ENCODE measurements at regions not wholly inside any gene's neighbourhood (a gene's known extent, or its start where the extent isn't known, plus 50 kb on each side); places are given as distances from the start of the nearest gene placed in this dataset.

DNA sequence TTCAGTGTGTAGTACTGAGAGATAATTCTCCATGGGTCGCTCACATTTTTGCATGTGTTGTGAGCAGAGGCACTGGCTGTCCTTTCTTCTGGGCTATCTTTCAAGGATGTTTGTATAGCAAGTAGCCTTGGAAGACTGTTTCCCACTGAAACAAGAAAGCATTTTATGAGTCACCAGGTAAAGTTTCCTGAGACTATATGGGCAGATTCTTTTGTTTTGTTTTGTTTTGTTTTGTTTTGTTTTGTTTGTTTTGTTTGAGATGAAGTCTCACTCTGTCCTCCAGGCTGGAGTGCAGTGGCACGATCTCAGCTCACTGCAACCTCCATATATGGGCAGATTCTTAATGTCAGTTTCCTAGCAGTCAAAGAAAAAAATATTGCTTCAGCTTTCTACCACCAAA is 912.6 kb downstream of the TTLL7 start:
- H2AFZ ChIP-seq (replicated peaks; ENCODE audit: low read length, poor library complexity), result no peak overlapping the region
- ChIA-PET CTCF (no interaction called here), POLR2A (ENCODE audit: unreplicated experiment) (no interaction called here)
- no peak overlapping the region for H3K9ac ChIP-seq (ENCODE audit: low read depth, low read length)
- H3K79me1 ChIP-seq (ENCODE audit: low read depth in 1 of 2, low read length in 2 of 2), result no peaks in the 10 kb centered on the region
- no peaks in the 10 kb centered on the region for H3K9me1 ChIP-seq (ENCODE audit: insufficient read depth, low read length)
- H2AK5ac ChIP-seq (ENCODE audit: low read depth, low read length), result no peak overlapping the region
- no peaks in the 10 kb centered on the region for H3K36me3 ChIP-seq (ENCODE audit: control insufficient read depth, insufficient read depth, low read length)
- intact Hi-C loops (cut with micrococcal nuclease), result no loop called here
- no peak overlapping the region for H3K4ac ChIP-seq (ENCODE audit: low read depth, low read length)
- BruUV-seq (replicated peaks), result no TSS peak
- no peak overlapping the region for H2BK20ac ChIP-seq (ENCODE audit: low read depth, low read length)
- in situ Hi-C loops (cut with MboI; ENCODE audit: low sequenced_read_pairs), result no loop called here
- H3K23ac ChIP-seq (ENCODE audit: low read depth, low read length), result no peak overlapping the region
- no peaks in the 10 kb centered on the region; the same call in 1 of the 2 replicates for H3K9me3 ChIP-seq (ENCODE audit: control insufficient read depth, insufficient read depth, low read length)
- no peak overlapping the region for H4K8ac ChIP-seq (ENCODE audit: low read depth in 2 of 2, low read length in 2 of 2)
- H4K91ac ChIP-seq (ENCODE audit: insufficient read depth, low read depth, low read length), result no peak overlapping the region
- no peak overlapping the region for H3K27ac ChIP-seq (ENCODE audit: insufficient read depth, low read length)
- H3K4me2 ChIP-seq (ENCODE audit: low read depth, low read length), result no peak overlapping the region
- no CpG with 5 or more reads among the region's 2 CpGs for WGBS, 2 experiments (ENCODE audit: extremely low coverage in 2 of 2, insufficient read length in 1 of 2)
- H3K4me1 ChIP-seq (ENCODE audit: control insufficient read depth, insufficient read depth, low read length), result no peaks in the 10 kb centered on the region
- DNase-seq (no peak), ATAC-seq (ENCODE audit: low read depth) (no peak)
- H4K5ac ChIP-seq (ENCODE audit: low read depth, low read length), result no peak overlapping the region
- no peak overlapping the region for H3K14ac ChIP-seq (replicated peaks; ENCODE audit: low read depth, low read length)
- H3K27me3 ChIP-seq (ENCODE audit: control insufficient read depth, insufficient read depth, low read length), result no peaks in the 10 kb centered on the region
- H2BK5ac ChIP-seq (ENCODE audit: low read depth, low read length, poor library complexity, severe bottlenecking), result no peak overlapping the region
- H2AK9ac ChIP-seq (replicated peaks; ENCODE audit: low read depth, low read length, poor library complexity), result no peak overlapping the region
- no peak overlapping the region for H3K18ac ChIP-seq (ENCODE audit: low read depth, low read length)
- no peak for TF ChIP-seq CEBPB (IDR thresholded peaks at IDR 0.05; ENCODE audit: low read depth, low read length)
- no peak for TF ChIP-seq POLR2A (IDR thresholded peaks at IDR 0.05; ENCODE audit: low read depth, low read length)
- TF ChIP-seq, protein P1, sequence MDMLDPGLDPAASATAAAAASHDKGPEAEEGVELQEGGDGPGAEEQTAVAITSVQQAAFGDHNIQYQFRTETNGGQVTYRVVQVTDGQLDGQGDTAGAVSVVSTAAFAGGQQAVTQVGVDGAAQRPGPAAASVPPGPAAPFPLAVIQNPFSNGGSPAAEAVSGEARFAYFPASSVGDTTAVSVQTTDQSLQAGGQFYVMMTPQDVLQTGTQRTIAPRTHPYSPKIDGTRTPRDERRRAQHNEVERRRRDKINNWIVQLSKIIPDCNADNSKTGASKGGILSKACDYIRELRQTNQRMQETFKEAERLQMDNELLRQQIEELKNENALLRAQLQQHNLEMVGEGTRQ (IDR thresholded peaks at IDR 0.05; ENCODE audit: low read depth, low read length), result no peak
- no peak for TF ChIP-seq MXI1 (IDR thresholded peaks at IDR 0.05; ENCODE audit: borderline replicate concordance, low read depth, low read length)
- TF ChIP-seq, protein P2, sequence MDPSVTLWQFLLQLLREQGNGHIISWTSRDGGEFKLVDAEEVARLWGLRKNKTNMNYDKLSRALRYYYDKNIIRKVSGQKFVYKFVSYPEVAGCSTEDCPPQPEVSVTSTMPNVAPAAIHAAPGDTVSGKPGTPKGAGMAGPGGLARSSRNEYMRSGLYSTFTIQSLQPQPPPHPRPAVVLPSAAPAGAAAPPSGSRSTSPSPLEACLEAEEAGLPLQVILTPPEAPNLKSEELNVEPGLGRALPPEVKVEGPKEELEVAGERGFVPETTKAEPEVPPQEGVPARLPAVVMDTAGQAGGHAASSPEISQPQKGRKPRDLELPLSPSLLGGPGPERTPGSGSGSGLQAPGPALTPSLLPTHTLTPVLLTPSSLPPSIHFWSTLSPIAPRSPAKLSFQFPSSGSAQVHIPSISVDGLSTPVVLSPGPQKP (IDR thresholded peaks at IDR 0.05; ENCODE audit: borderline replicate concordance, low read depth, low read length), result no peak
- TF ChIP-seq, protein P3, sequence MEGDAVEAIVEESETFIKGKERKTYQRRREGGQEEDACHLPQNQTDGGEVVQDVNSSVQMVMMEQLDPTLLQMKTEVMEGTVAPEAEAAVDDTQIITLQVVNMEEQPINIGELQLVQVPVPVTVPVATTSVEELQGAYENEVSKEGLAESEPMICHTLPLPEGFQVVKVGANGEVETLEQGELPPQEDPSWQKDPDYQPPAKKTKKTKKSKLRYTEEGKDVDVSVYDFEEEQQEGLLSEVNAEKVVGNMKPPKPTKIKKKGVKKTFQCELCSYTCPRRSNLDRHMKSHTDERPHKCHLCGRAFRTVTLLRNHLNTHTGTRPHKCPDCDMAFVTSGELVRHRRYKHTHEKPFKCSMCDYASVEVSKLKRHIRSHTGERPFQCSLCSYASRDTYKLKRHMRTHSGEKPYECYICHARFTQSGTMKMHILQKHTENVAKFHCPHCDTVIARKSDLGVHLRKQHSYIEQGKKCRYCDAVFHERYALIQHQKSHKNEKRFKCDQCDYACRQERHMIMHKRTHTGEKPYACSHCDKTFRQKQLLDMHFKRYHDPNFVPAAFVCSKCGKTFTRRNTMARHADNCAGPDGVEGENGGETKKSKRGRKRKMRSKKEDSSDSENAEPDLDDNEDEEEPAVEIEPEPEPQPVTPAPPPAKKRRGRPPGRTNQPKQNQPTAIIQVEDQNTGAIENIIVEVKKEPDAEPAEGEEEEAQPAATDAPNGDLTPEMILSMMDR (conservative IDR thresholded peaks at IDR 0.05; ENCODE audit: low read depth, low read length), result no peak
- TF ChIP-seq CHD1 (IDR thresholded peaks at IDR 0.05; ENCODE audit: low read depth, low read length), result no peak
- no peak for TF ChIP-seq RAD21 (IDR thresholded peaks at IDR 0.05; ENCODE audit: low read length)
- no peak for TF ChIP-seq NFE2L2 (IDR thresholded peaks at IDR 0.05; ENCODE audit: low read depth, low read length)
- TF ChIP-seq BHLHE40 (IDR thresholded peaks at IDR 0.05; ENCODE audit: low read depth, low read length), result no peak
- TF ChIP-seq MAZ (IDR thresholded peaks at IDR 0.05; ENCODE audit: borderline replicate concordance, low read depth, low read length), result no peak
- TF ChIP-seq RCOR1 (IDR thresholded peaks at IDR 0.05; ENCODE audit: insufficient replicate concordance, low read length), result no peak
- TF ChIP-seq SMC3 (IDR thresholded peaks at IDR 0.05; ENCODE audit: low read depth, low read length), result no peak
- no peak for TF ChIP-seq RFX5 (IDR thresholded peaks at IDR 0.05; ENCODE audit: low read depth, low read length)
- TF ChIP-seq FOS (IDR thresholded peaks at IDR 0.05; ENCODE audit: low read depth, low read length), result no peak
- TF ChIP-seq MAFK (IDR thresholded peaks at IDR 0.05; ENCODE audit: low read depth, low read length), result no peak
- no peak overlapping the region for H3K4me3 ChIP-seq (ENCODE audit: insufficient read depth, low read depth, low read length)
- no peak overlapping the region for H2BK120ac ChIP-seq (ENCODE audit: low read depth, low read length)
- H2BK15ac ChIP-seq (ENCODE audit: low read depth, low read length), result no peak overlapping the region
- no peaks in the 10 kb centered on the region for H4K20me1 ChIP-seq (ENCODE audit: insufficient read depth, low read length)
- no peak overlapping the region for H3K56ac ChIP-seq (ENCODE audit: extremely low read depth, insufficient read depth, low read length)
- dilution Hi-C loops (cut with HindIII; ENCODE audit: low sequenced_read_pairs, unreplicated experiment), result no loop called here
